ENCODE measurements at regions not wholly inside any gene's neighbourhood (a gene's known extent, or its start where the extent isn't known, plus 50 kb on each side); places are given as distances from the start of the nearest gene placed in this dataset.

DNA sequence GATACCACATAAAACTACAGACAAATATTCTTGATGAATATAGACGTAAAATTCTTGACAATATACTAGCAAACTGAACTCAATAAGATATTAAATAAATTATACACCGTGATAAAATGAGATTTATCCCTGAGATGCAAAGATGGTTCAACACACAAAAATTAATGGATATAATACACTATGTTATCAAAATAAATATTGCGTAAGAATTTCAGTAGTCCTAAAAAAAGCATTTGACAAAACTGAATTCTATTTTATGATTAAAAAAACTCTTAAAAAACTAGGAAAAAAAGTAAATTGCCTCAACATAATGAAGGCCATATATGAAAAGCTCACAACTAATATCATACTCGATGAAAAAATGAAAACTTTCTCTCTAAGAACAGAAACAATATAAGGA, 472.3 kb upstream of the GRIA1 start:
- Histone ChIP-seq H3K4me2 (ENCODE audit: control insufficient read depth, insufficient read depth) (no peak overlapping the region), H3K9ac (ENCODE audit: control insufficient read depth, insufficient read depth, low read length) (no peak overlapping the region), H3K36me3 (ENCODE audit: control insufficient read depth in 2 of 2, insufficient read depth in 2 of 2, low read length in 1 of 2) (no peaks in the 10 kb centered on the region), H2AFZ (ENCODE audit: control insufficient read depth, low read depth, low read length) (no peak overlapping the region), H3K4me1 (ENCODE audit: control insufficient read depth, insufficient read depth, low read length) (no peaks in the 10 kb centered on the region), H3K27ac (ENCODE audit: control insufficient read depth, insufficient read depth) (no peak overlapping the region), H3K27me3 (replicated peaks in 1 of 2; ENCODE audit: control insufficient read depth in 2 of 2, insufficient read depth in 2 of 2, low read length in 1 of 2) (no peaks in the 10 kb centered on the region), H3K79me2 (ENCODE audit: control insufficient read depth, insufficient read depth, low read length) (no peaks in the 10 kb centered on the region), H3K9me3 (replicated peaks; ENCODE audit: control insufficient read depth, insufficient read depth, low read length) (no peaks in the 10 kb centered on the region), H3K4me3 (no peak overlapping the region), H4K20me1 (ENCODE audit: control insufficient read depth, insufficient read depth) (no peaks in the 10 kb centered on the region)
- ATAC-seq (no peak), FAIRE-seq (no peak), DNase-seq (ENCODE audit: low read depth, low spot score) (no peak)
- intact Hi-C loops (cut with micrococcal nuclease; ENCODE audit: unreplicated experiment) (no loop called here), in situ Hi-C loops (cut with MboI) (no loop called here)
- ChIA-PET RAD21 (ENCODE audit: unreplicated experiment) (no interaction called here), POLR2A (no interaction called here), CTCF (no interaction called here), SMC1A (ENCODE audit: uncharacterized antibody, unreplicated experiment) (no interaction called here)
- BruUV-seq (replicated peaks) = no TSS peak
- WGBS (ENCODE audit: insufficient coverage, insufficient replicate concordance, low lambda C conversion rate, missing lambda C conversion rate) = 57% methylated on average over 4 of the region's 4 CpGs
- TF ChIP-seq ZNF24 (IDR thresholded peaks at IDR 0.05) = no peak
- TF ChIP-seq TCF7 (IDR thresholded peaks at IDR 0.05; ENCODE audit: borderline replicate concordance) = no peak
- TF ChIP-seq POLR2AphosphoS5 (IDR thresholded peaks at IDR 0.05; ENCODE audit: low read length) = no peak
- TF ChIP-seq PBX3 (IDR thresholded peaks at IDR 0.05; ENCODE audit: insufficient replicate concordance, low read depth, low read length) = no peak
- TF ChIP-seq NKRF (conservative IDR thresholded peaks at IDR 0.05) = no peak
- no peak for TF ChIP-seq KAT2A (conservative IDR thresholded peaks at IDR 0.05; ENCODE audit: control insufficient read depth, low read depth, low read length)
- no peak for TF ChIP-seq HDAC2 (IDR thresholded peaks at IDR 0.05)
- TF ChIP-seq TCF3 (IDR thresholded peaks at IDR 0.05; ENCODE audit: borderline replicate concordance, insufficient read depth, low read depth, low read length) = no peak
- TF ChIP-seq MTA3 (IDR thresholded peaks at IDR 0.05; ENCODE audit: borderline replicate concordance, low read length) = no peak
- no peak for TF ChIP-seq REST (IDR thresholded peaks at IDR 0.05; ENCODE audit: low read depth, low read length)
